A673 (cell line): ENCODE measurements at regions not wholly inside any gene's neighbourhood (a gene's known extent, or its start where the extent isn't known, plus 50 kb on each side); places are given as distances from the start of the nearest gene placed in this dataset.

ENCODE experiments used
- CTCF ChIP-seq: fragments of 300-800, 200-600 bp; sonication (generic); conservative IDR thresholded peaks from 2 replicates; pipeline ENCODE4 v1.5.1; 2017; ENCODE audit warnings: low read depth, mild to moderate bottlenecking, antibody characterized with exemption, low read length, moderate library complexity, mixed read lengths
- EZH2 ChIP-seq: fragments of 200-600 bp; sonication (generic); IDR thresholded peaks from 2 replicates; pipeline ENCODE4 v1.6.1; 2017; ENCODE audit warnings: borderline replicate concordance, low read depth, mild to moderate bottlenecking, mixed read lengths, antibody characterized with exemption, low read length; ENCODE audit not compliant: poor library complexity, severe bottlenecking

- TF ChIP-seq CTCF (no peak), EZH2 (no peak)
Observed at GRCh38 chr14:65239143-65239937, 137.0 kb upstream of the MAX start.
